WTC11 (cell line): ENCODE measurements at regions not wholly inside any gene's neighbourhood (a gene's known extent, or its start where the extent isn't known, plus 50 kb on each side); places are given as distances from the start of the nearest gene placed in this dataset.

Source experiments
- ATAC-seq: fragments of 200-7000 bp; cut with Tn5 transposase; 2 replicates; pipeline ENCODE4 v1.10.0; 2021; ENCODE audit warnings: mild to moderate bottlenecking, moderate library complexity
- CTCF ChIA-PET: fragments of 300-600 bp; sonication (Branson Sonifier 250); formaldehyde crosslinking; loops from one replicate; lab custom pipeline; 2021; ENCODE audit warnings: antibody characterized with exemption; lab: Charles Lee
- POLR2A ChIA-PET: fragments of 350-600 bp; sonication (Branson Sonifier 250); formaldehyde crosslinking; loops from one replicate; lab custom pipeline; 2021; ENCODE audit warnings: antibody characterized with exemption; lab: Charles Lee
- DNase-seq: peaks from one replicate; pipeline ENCODE4 v3.0.0; 2021; ENCODE audit warnings: low spot score
- H3K27ac Mint-ChIP-seq: 2 replicates; pipeline ENCODE4 v1.8.0; 2021; ENCODE audit warnings: mixed read lengths
- H3K27me3 Mint-ChIP-seq: 2 replicates; pipeline ENCODE4 v1.8.0; 2021; ENCODE audit warnings: low read depth, mild to moderate bottlenecking, moderate library complexity, mixed read lengths
- H3K36me3 Mint-ChIP-seq: 2 replicates; pipeline ENCODE4 v1.8.0; 2021; ENCODE audit warnings: mixed read lengths
- H3K4me1 Mint-ChIP-seq: 2 replicates; pipeline ENCODE4 v1.8.0; 2022; ENCODE audit warnings: mixed read lengths
- H3K4me3 Mint-ChIP-seq: 2 replicates; pipeline ENCODE4 v1.8.0; 2021; ENCODE audit warnings: mild to moderate bottlenecking, moderate library complexity, mixed read lengths
- H3K9me3 Mint-ChIP-seq: 2 replicates; pipeline ENCODE4 v1.8.0; 2021; ENCODE audit warnings: mixed read lengths
- CBFB ChIP-seq: sonication (generic); formaldehyde crosslinking; IDR thresholded peaks from 2 replicates; pipeline ENCODE4 v1.8.1; 2022; ENCODE audit warnings: mild to moderate bottlenecking, low read depth, missing genetic modification reagents
- ETV6 ChIP-seq: sonication (generic); formaldehyde crosslinking; IDR thresholded peaks from 2 replicates; pipeline ENCODE4 v1.8.1; 2022; ENCODE audit warnings: mild to moderate bottlenecking, missing genetic modification reagents
- GABPB1 ChIP-seq: sonication (generic); formaldehyde crosslinking; IDR thresholded peaks from 2 replicates; pipeline ENCODE4 v1.8.1; 2023; ENCODE audit warnings: mild to moderate bottlenecking, missing genetic modification reagents
- IRF2 ChIP-seq: sonication (generic); formaldehyde crosslinking; IDR thresholded peaks from 2 replicates; pipeline ENCODE4 v1.8.0; 2022; ENCODE audit warnings: low read depth, missing genetic modification reagents, borderline replicate concordance
- KAT7 ChIP-seq: sonication (generic); formaldehyde crosslinking; IDR thresholded peaks from 2 replicates; pipeline ENCODE4 v1.8.1; 2023; ENCODE audit warnings: missing genetic modification reagents, mild to moderate bottlenecking, borderline replicate concordance
- MXD4 ChIP-seq: fragments of 250-450 bp; sonication (Bioruptor Pico); IDR thresholded peaks from 2 replicates; pipeline ENCODE4 v1.8.0; 2021; ENCODE audit warnings: mild to moderate bottlenecking, moderate library complexity, borderline replicate concordance
- OVOL2 ChIP-seq: fragments of 250-450 bp; sonication (Bioruptor Pico); IDR thresholded peaks from 2 replicates; pipeline ENCODE4 v1.9.0; 2021; ENCODE audit warnings: mild to moderate bottlenecking, borderline replicate concordance
- SMAD3 ChIP-seq: sonication (generic); formaldehyde crosslinking; IDR thresholded peaks from 2 replicates; pipeline ENCODE4 v1.8.0; 2022; ENCODE audit warnings: missing genetic modification reagents, mild to moderate bottlenecking, borderline replicate concordance
- TP53 ChIP-seq: sonication (generic); formaldehyde crosslinking; IDR thresholded peaks from 2 replicates; pipeline ENCODE4 v1.8.1; 2023; ENCODE audit warnings: mild to moderate bottlenecking, missing genetic modification reagents
- ZNF121 ChIP-seq: sonication (generic); formaldehyde crosslinking; IDR thresholded peaks from 2 replicates; pipeline ENCODE4 v1.8.0; 2023; ENCODE audit warnings: missing genetic modification reagents
- ZNF416 ChIP-seq: fragments of 250-450 bp; sonication (Bioruptor Pico); IDR thresholded peaks from 2 replicates; pipeline ENCODE4 v1.9.0; 2021; ENCODE audit warnings: mild to moderate bottlenecking, inconsistent platforms
- TF ChIP-seq, protein P1 (sequence below): sonication (generic); formaldehyde crosslinking; IDR thresholded peaks from 2 replicates; pipeline ENCODE4 v1.8.1; 2023; ENCODE audit warnings: mild to moderate bottlenecking, missing genetic modification reagents, borderline replicate concordance
- TF ChIP-seq, protein P2 (sequence below): sonication (generic); formaldehyde crosslinking; IDR thresholded peaks from 2 replicates; pipeline ENCODE4 v1.8.1; 2022; ENCODE audit warnings: low read depth, mild to moderate bottlenecking, moderate library complexity, missing genetic modification reagents, borderline replicate concordance
- TF ChIP-seq, protein P3 (sequence below): sonication (generic); formaldehyde crosslinking; IDR thresholded peaks from 2 replicates; pipeline ENCODE4 v1.8.1; 2023; ENCODE audit warnings: mild to moderate bottlenecking, missing genetic modification reagents, moderate library complexity
- TF ChIP-seq, protein P4 (sequence below): sonication (generic); formaldehyde crosslinking; IDR thresholded peaks from 2 replicates; pipeline ENCODE4 v1.8.1; 2023; ENCODE audit warnings: mild to moderate bottlenecking, missing genetic modification reagents
- TF ChIP-seq, protein P5 (sequence below): sonication (generic); formaldehyde crosslinking; IDR thresholded peaks from 2 replicates; pipeline ENCODE4 v1.8.0; 2022; ENCODE audit warnings: mild to moderate bottlenecking, missing genetic modification reagents
- TF ChIP-seq, protein P6 (sequence below): sonication (generic); formaldehyde crosslinking; IDR thresholded peaks from 2 replicates; pipeline ENCODE4 v1.8.1; 2022; ENCODE audit warnings: missing genetic modification reagents, borderline replicate concordance
- TF ChIP-seq, protein P7 (sequence below): sonication (generic); formaldehyde crosslinking; IDR thresholded peaks from 2 replicates; pipeline ENCODE4 v1.8.1; 2022; ENCODE audit warnings: low read depth, missing genetic modification reagents, borderline replicate concordance
- TF ChIP-seq, protein P8 (sequence below): fragments of 200-600 bp; IDR thresholded peaks from 2 replicates; pipeline ENCODE4 v1.8.0; 2022; ENCODE audit warnings: antibody characterized with exemption

DNA sequence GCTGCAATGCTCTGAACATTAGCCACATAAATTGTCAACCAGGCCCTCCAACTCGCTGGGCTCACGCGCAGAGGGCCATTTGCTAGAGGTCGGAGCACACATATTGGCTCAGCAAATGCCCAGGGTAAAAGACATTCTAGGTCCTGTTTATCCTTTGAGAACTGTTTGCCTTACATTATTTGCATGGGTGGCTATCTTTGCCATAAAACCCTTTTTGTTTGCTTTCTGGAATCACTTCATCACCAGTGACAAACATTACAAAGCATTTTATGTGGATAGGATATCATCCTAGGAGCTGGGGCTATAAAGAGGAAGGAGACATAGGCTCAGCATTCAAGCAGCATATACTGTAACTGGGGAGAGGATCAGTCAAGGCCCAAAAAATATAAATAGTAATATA lies 149.2 kb upstream of the RAI2 start:
- no peak for DNase-seq
- H3K27ac Mint-ChIP-seq = no peak overlapping the region
- CTCF ChIA-PET = no interaction called here
- H3K36me3 Mint-ChIP-seq = no peaks in the 10 kb centered on the region
- no peak for ATAC-seq
- POLR2A ChIA-PET = no interaction called here
- H3K4me1 Mint-ChIP-seq = peaks cover 13% of the 10 kb centered on the region
- no peaks in the 10 kb centered on the region; the same call in 1 of the 2 replicates for H3K27me3 Mint-ChIP-seq
- TF ChIP-seq, protein P1, sequence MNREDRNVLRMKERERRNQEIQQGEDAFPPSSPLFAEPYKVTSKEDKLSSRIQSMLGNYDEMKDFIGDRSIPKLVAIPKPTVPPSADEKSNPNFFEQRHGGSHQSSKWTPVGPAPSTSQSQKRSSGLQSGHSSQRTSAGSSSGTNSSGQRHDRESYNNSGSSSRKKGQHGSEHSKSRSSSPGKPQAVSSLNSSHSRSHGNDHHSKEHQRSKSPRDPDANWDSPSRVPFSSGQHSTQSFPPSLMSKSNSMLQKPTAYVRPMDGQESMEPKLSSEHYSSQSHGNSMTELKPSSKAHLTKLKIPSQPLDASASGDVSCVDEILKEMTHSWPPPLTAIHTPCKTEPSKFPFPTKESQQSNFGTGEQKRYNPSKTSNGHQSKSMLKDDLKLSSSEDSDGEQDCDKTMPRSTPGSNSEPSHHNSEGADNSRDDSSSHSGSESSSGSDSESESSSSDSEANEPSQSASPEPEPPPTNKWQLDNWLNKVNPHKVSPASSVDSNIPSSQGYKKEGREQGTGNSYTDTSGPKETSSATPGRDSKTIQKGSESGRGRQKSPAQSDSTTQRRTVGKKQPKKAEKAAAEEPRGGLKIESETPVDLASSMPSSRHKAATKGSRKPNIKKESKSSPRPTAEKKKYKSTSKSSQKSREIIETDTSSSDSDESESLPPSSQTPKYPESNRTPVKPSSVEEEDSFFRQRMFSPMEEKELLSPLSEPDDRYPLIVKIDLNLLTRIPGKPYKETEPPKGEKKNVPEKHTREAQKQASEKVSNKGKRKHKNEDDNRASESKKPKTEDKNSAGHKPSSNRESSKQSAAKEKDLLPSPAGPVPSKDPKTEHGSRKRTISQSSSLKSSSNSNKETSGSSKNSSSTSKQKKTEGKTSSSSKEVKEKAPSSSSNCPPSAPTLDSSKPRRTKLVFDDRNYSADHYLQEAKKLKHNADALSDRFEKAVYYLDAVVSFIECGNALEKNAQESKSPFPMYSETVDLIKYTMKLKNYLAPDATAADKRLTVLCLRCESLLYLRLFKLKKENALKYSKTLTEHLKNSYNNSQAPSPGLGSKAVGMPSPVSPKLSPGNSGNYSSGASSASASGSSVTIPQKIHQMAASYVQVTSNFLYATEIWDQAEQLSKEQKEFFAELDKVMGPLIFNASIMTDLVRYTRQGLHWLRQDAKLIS (CRISPR knock-in tag) = no peak
- TF ChIP-seq MXD4 (CRISPR knock-in tag) = no peak
- TF ChIP-seq GABPB1 (CRISPR knock-in tag) = no peak
- TF ChIP-seq, protein P2, sequence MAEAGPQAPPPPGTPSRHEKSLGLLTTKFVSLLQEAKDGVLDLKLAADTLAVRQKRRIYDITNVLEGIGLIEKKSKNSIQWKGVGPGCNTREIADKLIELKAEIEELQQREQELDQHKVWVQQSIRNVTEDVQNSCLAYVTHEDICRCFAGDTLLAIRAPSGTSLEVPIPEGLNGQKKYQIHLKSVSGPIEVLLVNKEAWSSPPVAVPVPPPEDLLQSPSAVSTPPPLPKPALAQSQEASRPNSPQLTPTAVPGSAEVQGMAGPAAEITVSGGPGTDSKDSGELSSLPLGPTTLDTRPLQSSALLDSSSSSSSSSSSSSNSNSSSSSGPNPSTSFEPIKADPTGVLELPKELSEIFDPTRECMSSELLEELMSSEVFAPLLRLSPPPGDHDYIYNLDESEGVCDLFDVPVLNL = no peak
- TF ChIP-seq, protein P3, sequence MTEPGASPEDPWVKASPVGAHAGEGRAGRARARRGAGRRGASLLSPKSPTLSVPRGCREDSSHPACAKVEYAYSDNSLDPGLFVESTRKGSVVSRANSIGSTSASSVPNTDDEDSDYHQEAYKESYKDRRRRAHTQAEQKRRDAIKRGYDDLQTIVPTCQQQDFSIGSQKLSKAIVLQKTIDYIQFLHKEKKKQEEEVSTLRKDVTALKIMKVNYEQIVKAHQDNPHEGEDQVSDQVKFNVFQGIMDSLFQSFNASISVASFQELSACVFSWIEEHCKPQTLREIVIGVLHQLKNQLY = no peak
- no peak for TF ChIP-seq KAT7 (CRISPR knock-in tag)
- TF ChIP-seq, protein P4, sequence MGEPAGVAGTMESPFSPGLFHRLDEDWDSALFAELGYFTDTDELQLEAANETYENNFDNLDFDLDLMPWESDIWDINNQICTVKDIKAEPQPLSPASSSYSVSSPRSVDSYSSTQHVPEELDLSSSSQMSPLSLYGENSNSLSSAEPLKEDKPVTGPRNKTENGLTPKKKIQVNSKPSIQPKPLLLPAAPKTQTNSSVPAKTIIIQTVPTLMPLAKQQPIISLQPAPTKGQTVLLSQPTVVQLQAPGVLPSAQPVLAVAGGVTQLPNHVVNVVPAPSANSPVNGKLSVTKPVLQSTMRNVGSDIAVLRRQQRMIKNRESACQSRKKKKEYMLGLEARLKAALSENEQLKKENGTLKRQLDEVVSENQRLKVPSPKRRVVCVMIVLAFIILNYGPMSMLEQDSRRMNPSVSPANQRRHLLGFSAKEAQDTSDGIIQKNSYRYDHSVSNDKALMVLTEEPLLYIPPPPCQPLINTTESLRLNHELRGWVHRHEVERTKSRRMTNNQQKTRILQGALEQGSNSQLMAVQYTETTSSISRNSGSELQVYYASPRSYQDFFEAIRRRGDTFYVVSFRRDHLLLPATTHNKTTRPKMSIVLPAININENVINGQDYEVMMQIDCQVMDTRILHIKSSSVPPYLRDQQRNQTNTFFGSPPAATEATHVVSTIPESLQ (CRISPR knock-in tag) = no peak
- TF ChIP-seq, protein P5, sequence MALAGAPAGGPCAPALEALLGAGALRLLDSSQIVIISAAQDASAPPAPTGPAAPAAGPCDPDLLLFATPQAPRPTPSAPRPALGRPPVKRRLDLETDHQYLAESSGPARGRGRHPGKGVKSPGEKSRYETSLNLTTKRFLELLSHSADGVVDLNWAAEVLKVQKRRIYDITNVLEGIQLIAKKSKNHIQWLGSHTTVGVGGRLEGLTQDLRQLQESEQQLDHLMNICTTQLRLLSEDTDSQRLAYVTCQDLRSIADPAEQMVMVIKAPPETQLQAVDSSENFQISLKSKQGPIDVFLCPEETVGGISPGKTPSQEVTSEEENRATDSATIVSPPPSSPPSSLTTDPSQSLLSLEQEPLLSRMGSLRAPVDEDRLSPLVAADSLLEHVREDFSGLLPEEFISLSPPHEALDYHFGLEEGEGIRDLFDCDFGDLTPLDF (CRISPR knock-in tag) = no peak
- TF ChIP-seq IRF2 (CRISPR knock-in tag) = no peak
- TF ChIP-seq, protein P6, sequence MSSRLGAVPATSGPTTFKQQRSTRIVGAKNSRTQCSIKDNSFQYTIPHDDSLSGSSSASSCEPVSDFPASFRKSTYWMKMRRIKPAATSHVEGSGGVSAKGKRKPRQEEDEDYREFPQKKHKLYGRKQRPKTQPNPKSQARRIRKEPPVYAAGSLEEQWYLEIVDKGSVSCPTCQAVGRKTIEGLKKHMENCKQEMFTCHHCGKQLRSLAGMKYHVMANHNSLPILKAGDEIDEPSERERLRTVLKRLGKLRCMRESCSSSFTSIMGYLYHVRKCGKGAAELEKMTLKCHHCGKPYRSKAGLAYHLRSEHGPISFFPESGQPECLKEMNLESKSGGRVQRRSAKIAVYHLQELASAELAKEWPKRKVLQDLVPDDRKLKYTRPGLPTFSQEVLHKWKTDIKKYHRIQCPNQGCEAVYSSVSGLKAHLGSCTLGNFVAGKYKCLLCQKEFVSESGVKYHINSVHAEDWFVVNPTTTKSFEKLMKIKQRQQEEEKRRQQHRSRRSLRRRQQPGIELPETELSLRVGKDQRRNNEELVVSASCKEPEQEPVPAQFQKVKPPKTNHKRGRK (CRISPR knock-in tag) = no peak
- TF ChIP-seq ZNF416 (CRISPR knock-in tag) = no peak
- TF ChIP-seq OVOL2 (CRISPR knock-in tag) = no peak
- no peak for TF ChIP-seq ETV6 (CRISPR knock-in tag)
- no peak for TF ChIP-seq ZNF121 (CRISPR knock-in tag)
- TF ChIP-seq, protein P7, sequence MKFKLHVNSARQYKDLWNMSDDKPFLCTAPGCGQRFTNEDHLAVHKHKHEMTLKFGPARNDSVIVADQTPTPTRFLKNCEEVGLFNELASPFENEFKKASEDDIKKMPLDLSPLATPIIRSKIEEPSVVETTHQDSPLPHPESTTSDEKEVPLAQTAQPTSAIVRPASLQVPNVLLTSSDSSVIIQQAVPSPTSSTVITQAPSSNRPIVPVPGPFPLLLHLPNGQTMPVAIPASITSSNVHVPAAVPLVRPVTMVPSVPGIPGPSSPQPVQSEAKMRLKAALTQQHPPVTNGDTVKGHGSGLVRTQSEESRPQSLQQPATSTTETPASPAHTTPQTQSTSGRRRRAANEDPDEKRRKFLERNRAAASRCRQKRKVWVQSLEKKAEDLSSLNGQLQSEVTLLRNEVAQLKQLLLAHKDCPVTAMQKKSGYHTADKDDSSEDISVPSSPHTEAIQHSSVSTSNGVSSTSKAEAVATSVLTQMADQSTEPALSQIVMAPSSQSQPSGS (CRISPR knock-in tag) = no peak
- TF ChIP-seq SMAD3 (CRISPR knock-in tag) = no peak
- TF ChIP-seq CBFB (CRISPR knock-in tag) = no peak
- no peak for TF ChIP-seq TP53
- TF ChIP-seq, protein P8, sequence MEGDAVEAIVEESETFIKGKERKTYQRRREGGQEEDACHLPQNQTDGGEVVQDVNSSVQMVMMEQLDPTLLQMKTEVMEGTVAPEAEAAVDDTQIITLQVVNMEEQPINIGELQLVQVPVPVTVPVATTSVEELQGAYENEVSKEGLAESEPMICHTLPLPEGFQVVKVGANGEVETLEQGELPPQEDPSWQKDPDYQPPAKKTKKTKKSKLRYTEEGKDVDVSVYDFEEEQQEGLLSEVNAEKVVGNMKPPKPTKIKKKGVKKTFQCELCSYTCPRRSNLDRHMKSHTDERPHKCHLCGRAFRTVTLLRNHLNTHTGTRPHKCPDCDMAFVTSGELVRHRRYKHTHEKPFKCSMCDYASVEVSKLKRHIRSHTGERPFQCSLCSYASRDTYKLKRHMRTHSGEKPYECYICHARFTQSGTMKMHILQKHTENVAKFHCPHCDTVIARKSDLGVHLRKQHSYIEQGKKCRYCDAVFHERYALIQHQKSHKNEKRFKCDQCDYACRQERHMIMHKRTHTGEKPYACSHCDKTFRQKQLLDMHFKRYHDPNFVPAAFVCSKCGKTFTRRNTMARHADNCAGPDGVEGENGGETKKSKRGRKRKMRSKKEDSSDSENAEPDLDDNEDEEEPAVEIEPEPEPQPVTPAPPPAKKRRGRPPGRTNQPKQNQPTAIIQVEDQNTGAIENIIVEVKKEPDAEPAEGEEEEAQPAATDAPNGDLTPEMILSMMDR = no peak
- no peaks in the 10 kb centered on the region for H3K9me3 Mint-ChIP-seq
- no peak overlapping the region for H3K4me3 Mint-ChIP-seq
